CD4-positive, alpha-beta T cell treated with Interleukin-4 for 1 hour (primary cell): ENCODE measurements at regions not wholly inside any gene's neighbourhood (a gene's known extent, or its start where the extent isn't known, plus 50 kb on each side); places are given as distances from the start of the nearest gene placed in this dataset.
"Not testable (repeated sequence)": the region's sequence is repeated elsewhere in the genome, so short reads cannot be mapped to it uniquely, and the experiment has no call there.

Experiments
- DNase-seq, 2 donors: peaks; one replicate each; pipeline ENCODE4 v3.0.0-alpha.2; 2020 to 2022

DNA sequence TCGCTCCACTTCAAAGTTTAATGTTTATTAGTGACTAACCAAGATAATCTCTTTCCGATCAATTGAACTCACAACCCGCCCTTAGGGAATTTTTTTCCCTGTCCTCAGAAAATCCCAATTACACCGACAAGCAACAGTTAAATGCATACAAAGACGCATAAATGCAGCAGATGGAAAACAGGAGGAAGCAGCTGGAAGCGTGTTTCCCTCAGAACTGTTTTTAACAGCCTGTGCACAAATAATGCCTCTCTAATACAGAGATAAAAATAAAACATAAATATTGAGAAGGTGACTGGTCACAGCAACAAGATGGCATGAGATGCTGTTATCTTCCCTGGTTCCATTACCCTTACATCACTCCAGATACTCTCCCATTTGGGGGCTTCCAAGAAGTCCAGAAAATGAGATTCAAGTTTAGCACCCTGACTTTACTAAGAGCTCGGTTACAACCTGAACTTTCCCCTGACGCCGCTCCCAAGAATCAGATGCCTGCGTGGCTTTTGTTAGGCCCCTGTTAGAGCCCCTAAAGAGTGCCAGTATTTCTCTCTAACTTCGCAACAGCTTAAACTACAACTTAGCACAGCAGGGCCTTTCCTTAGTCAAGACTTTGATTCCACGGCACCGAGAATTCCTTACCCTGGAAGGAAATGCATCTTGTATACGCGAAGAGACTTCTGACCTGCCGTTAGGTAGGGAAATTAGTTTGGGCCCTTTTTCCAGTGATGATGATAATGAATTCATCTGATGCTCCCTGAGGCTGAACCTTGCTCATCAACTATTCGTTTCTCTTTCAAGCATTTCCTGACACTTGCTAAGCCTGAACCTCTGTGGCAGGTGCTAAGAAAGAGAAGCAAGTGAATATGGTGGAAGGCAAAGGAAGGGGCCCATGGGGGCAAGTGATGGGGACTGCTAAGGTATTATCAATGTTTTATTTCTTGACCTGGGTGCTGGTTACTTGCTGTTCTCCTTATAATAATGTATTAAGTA, 137.7 kb upstream of the SMYD2 start:
- DNase-seq: no peak

- DNase-seq: not testable (repeated sequence)
These were observed 136.4 kb upstream of the SMYD2 start for GRCh38 chr1:214144521-214144920.

- DNase-seq: no peak
These were observed 134.4 kb upstream of the SMYD2 start for GRCh38 chr1:214146523-214146922.

DNA sequence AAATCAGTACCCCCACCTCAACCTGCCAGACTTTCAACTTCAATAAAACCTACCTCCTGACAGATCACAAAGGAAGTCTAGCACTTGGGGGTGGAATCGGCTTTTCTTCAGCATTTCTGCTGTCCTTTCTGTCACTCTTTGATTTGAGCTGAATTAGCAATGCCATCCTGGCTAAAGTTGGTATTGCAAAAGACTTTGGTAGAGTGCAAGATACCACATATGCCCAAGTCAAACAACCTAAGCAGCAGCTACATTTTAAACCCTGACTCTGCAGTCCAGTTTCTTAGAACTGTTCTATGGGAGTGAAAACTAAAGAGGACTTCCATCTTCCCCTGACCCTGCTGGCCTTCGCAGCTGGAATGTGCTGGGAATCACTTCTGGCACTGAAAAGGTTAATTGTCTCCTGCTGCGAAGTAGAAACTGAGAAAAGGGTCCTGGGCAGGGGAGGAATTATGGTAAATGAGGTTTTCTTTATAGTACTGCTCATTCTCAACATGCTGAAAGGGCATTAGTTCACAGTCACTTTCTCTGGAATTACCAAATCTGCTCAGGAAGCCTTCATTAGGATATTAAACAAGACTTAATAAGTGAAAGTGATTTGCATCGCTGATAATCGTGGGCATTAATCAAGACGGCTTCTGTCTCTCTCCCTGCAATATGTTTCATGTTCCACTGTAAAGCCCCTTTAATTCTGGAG, 126.2 kb upstream of the SMYD2 start:
- no peak for DNase-seq

GRCh38 chr1:214155987-214156625, 124.9 kb upstream of the SMYD2 start:
- DNase-seq: no peak

DNA sequence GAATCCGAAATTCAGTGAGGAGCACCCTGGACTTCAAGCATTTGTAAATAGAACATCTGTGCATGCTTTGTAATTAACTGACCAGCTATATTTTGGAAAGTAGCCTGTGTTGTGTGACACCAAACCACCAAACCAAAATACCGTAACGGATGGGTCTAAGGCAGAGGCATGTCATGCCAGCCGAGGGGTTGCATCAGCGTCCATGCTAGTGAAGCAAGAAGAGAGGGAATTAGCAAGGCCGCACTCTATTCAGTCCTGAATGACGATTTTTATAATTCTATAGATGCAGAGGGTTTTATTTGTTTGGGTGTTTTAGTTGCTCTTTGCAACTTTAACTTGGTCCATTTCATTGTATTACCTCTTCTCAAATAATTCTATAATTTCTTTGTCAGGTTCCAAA, 116.8 kb upstream of the SMYD2 start:
- no peak for DNase-seq

DNA sequence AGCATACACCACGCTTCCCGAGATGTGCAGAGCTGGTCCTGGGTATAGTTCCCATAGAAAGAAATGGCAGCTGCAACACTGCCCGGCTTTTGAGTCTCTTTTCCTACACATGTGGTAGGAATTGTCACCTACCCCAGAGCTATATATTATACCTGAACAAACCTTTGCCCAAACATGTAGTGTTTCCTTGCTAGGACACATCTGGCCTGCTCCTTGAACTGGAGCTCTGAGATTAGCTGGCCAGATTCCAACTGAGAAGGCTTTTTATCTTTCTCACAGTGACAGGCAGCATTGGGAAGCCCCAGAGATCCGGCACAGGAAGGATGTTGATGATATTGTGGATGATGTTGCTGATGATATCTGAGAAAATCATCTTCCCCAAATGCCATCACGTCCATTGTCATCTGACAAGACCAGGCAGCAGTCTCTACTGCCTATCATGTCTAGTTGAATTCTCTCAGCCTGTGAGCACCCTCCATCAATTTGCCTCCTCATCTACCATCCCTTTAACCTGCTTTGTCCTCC, 115.0 kb upstream of the SMYD2 start:
- no peak for DNase-seq

DNA sequence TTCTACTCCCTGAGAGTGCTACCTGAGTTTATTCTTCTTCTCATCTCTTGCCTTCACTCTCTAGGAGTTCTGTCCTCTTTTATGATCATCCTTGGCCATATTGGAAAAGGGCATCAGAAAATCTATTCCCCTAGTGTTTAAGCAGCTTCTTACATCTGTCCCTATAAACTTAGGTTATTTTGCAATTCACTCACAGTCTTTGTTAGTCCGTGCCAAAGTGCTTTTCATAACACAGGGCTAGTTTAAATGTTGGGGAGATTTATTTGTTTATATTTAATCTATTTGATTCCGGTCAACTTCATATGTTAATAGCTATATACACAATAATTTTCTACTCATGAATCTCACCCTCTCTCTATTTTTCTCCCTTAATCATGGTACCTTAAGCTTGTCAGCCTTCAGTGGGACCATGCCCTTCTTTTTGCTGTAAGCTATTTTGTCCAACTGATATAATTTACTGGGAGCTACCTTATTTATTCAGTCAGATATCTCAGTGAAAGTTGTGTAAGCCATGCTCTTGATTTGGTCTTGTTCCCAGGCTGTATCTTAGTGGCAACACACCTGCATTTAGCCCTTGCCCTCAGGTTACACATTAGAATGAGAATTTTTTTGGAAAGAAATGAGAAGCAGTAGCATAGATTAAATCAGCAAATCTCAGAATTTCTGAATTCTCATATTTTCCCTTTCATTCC, 106.3 kb upstream of the SMYD2 start:
- DNase-seq: no peak

GRCh38 chr1:214178102-214178501, 102.9 kb upstream of the SMYD2 start:
- no peak for DNase-seq

GRCh38 chr1:214184992-214185391, 96.0 kb upstream of the SMYD2 start:
- DNase-seq: no peak

DNA sequence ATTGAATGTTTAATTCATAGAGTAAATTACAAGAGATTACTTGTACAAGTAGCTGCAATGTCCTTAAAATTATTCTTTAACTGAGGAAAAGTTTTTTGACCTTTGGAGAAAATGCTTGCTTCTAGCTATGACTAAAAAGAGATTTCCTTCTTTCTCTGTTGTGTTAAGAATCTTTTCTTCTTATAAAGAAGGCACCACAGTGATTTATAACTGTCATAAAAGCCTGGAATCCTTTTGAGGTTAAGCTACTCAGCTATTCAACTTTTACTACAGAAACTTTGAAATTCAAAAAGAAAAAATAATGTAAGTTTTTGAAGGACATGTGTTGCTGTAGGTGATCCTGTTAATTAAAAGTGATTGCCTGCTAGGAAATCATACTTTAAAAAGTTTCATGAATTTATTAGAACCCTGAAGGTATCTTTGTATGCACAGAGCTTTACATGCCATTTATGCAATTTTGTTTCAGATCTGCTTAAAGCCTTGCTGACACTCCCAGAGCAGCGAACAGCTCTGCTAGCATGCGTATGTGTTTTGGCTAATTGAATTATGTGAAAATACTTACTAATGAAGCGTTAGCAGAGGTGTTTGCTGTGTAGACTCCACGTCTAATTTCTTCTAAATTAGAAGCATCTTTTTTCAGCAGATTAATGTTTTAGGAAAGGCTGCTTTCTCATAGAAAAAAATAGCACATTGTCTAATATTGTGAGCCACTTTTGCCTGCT, 94.7 kb upstream of the SMYD2 start:
- DNase-seq: no peak

DNA sequence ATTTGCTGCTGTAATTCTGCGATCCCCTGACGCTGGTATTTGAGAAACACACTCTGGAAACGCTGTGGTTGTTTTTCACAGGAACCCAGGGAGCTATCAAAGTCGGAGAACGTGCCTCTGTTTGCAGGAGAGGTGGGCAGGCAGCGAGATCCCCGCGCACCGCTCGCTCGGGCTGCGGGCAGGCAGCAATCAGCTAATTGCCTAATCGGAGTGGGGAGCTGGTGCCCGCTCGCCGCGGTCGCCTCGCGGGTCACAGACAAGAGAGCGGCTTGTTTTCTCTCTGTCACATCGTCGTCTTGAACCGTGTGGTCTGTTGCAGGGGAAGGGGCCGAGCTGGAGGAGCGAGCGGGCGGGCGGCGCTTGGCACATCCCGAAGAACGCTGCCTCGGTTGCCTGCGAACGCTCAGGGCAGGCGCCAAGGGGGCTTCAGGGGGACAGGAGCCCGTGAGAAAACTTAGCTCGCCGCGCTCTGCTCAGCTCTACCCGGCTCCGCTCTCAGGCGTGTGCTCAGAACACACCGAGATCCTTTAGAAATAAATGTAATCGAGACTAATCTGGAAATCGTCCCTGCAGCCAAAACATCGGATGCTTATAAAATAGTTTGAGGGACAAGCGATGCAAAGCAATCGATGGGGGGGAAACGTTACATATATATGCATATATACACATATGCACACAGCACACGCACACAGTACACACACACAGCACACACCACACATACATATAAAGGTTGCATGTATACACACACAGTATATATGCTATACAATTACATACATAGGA, 93.6 kb upstream of the SMYD2 start:
- no peak for DNase-seq

DNA sequence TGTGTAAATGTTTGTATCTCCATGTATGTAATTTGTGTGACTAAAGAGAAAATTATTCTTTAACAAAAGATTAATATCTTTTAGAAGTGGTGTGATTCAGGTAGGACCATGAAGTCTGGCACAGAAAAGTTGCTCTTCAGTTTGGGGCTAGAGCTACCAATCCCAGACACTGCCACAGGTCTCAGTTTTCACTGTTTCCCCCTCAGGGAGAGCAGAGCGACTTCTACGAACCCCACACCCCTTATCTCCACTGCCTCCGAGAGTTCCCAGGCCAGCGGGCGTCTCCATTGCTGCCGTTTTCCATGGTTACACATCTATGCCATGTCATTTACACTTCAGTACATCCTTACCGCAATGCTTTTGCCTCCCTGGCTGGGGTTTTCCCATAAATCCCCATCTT, 93.0 kb upstream of the SMYD2 start:
- DNase-seq: no peak

- no peak for DNase-seq
These were observed 92.1 kb upstream of the SMYD2 start for GRCh38 chr1:214188835-214189234.

GRCh38 chr1:214192825-214193643, 87.9 kb upstream of the SMYD2 start:
- DNase-seq: no peak

GRCh38 chr1:214193691-214194090, 87.3 kb upstream of the SMYD2 start:
- DNase-seq: no peak

DNA sequence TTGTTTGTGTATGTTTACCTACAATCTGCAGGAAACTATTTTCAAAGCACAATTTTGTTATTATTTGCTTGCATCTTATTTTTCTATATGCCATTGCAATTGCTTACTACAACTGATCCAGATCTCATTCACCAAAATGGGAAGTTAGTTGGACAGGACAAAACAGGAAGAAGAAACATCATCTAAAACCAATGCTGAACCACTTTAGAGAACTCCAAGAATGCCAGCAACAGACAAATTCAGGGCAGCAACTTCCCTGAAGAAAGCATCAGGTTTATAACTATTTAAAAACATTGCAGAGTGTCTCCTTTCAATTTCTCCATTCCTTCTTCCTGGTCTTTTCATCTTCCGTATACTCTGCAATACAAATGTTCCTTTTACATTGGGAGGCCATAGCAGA, 82.4 kb upstream of the SMYD2 start:
- no peak for DNase-seq

DNA sequence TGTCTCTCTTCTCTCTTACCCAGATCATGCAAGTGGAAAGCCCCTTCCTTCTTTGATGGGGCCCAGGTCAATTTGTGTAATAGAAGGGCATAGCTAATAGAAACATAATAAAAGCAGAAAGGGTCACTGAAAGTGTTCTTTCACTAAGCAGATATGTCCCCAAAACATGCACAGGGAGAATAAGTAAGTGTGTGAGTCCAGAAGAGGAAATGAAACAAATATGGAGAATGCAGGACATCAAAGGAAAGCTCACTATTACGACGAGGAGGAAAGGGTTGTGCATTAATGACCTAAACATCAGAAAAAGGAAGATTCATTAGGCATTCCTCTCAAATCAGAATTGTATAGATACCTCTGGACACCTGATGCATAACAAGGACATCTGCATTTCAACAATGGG, 81.4 kb upstream of the SMYD2 start:
- no peak for DNase-seq

DNA sequence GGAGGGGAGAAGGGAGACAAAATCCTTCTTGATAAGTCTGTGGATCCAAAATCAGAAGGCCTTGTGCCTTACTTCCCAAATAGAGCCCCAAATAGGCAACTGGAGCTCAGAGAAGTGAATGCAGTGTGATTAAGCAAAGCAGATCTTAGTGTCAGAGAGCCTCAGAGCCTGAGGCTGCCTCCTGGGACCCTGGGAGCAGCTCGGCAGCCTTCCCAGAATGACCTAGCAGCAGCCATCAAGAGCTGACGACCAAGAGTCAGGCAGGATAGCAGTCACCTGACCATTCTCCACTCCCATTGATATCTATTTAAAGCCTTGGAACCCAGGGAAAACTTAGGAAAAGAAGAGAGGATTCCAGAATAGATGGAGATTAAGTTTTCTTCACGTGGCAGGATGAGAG, 78.0 kb upstream of the SMYD2 start:
- no peak for DNase-seq

DNA sequence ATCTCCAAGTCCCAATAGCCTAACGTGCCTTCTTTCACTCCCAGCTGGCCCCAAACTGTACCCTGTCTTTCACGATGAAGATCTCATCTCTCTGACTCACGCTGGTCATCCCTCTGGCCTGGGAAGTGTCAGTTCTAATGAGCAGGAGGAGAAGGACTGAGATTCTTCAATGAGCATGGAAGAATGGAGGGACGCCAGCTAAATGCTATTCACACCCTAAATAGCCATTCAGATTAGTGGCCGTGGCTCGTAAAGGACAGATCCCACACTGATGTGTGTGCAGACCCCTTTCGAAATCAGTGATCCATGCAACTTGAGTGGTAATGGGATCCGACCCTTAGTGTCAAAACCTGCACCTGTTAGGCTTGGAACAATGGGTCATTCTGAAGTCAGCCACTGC, 75.9 kb upstream of the SMYD2 start:
- no peak for DNase-seq
